OCI-LY1 (cell line): ENCODE measurements at regions not wholly inside any gene's neighbourhood (a gene's known extent, or its start where the extent isn't known, plus 50 kb on each side); places are given as distances from the start of the nearest gene placed in this dataset.

Source experiments
- H2AFZ ChIP-seq: fragments of 200-600 bp; sonication (generic), shearing (Covaris generic); 2 replicates; pipeline ENCODE4 v1.6.0; 2014; ENCODE audit warnings: antibody characterized with exemption, mild to moderate bottlenecking, low read length
- H3F3A ChIP-seq: fragments of 200-600 bp; sonication (generic), shearing (Covaris generic); 2 replicates; pipeline ENCODE4 v1.6.0; 2014; ENCODE audit warnings: mild to moderate bottlenecking, antibody characterized with exemption, low read length, moderate library complexity; ENCODE audit not compliant: insufficient read depth
- H3K27ac ChIP-seq: fragments of 200-600 bp; sonication (generic); 2 replicates; pipeline ENCODE4 v1.5.1; 2014; ENCODE audit warnings: low read length, mixed run types, mild to moderate bottlenecking, low read depth; ENCODE audit not compliant: poor library complexity, severe bottlenecking
- H3K27me3 ChIP-seq: fragments of 200-600 bp; sonication (generic); 2 replicates; pipeline ENCODE4 v1.6.0; 2014; ENCODE audit warnings: antibody characterized with exemption, mild to moderate bottlenecking, low read length, moderate library complexity; ENCODE audit not compliant: insufficient read depth
- H3K36me3 ChIP-seq: fragments of 200-600 bp; sonication (generic); 2 replicates; pipeline ENCODE4 v1.6.1; 2014; ENCODE audit warnings: mild to moderate bottlenecking, antibody characterized with exemption, low read length, moderate library complexity, mixed read lengths; ENCODE audit not compliant: insufficient read depth
- H3K4me1 ChIP-seq: fragments of 200-600 bp; sonication (generic); 2 replicates; pipeline ENCODE4 v1.5.1; 2014; ENCODE audit warnings: mild to moderate bottlenecking, low read length, moderate library complexity; ENCODE audit not compliant: insufficient read depth, severe bottlenecking
- H3K4me2 ChIP-seq: fragments of 200-600 bp; sonication (generic), shearing (Covaris generic); 2 replicates; pipeline ENCODE4 v1.6.1; 2014; ENCODE audit warnings: low read length
- H3K4me3 ChIP-seq: fragments of 200-600 bp; sonication (generic); 2 replicates; pipeline ENCODE4 v1.5.1; 2014; ENCODE audit warnings: low read length, low read depth, mild to moderate bottlenecking, mixed read lengths; ENCODE audit not compliant: poor library complexity, severe bottlenecking
- H3K79me2 ChIP-seq: fragments of 200-600 bp; shearing (Covaris generic); 2 replicates; pipeline ENCODE4 v1.6.1; 2016; ENCODE audit warnings: mixed run types, low read length, mixed read lengths; ENCODE audit not compliant: insufficient read depth
- H3K9ac ChIP-seq: fragments of 200-600 bp; sonication (generic), shearing (Covaris generic); 2 replicates; pipeline ENCODE4 v1.6.1; 2014; ENCODE audit warnings: mild to moderate bottlenecking, low read length, mixed read lengths
- H3K9me2 ChIP-seq: fragments of 200-600 bp; sonication (generic), shearing (Covaris generic); 2 replicates; pipeline ENCODE4 v1.6.1; 2014; ENCODE audit warnings: low read depth, mild to moderate bottlenecking, low read length, mixed read lengths
- H3K9me3 ChIP-seq: fragments of 200-600 bp; shearing (Covaris generic); 2 replicates; pipeline ENCODE4 v1.6.1; 2014; ENCODE audit warnings: low read length, mixed read lengths
- H4K20me1 ChIP-seq: fragments of 200-600 bp; sonication (generic), shearing (Covaris generic); 2 replicates; pipeline ENCODE4 v1.6.0; 2016; ENCODE audit warnings: mild to moderate bottlenecking, low read length; ENCODE audit not compliant: insufficient read depth
- EZH2 ChIP-seq: fragments of 200-600 bp; sonication (generic), shearing (Covaris generic); IDR thresholded peaks from 2 replicates; pipeline ENCODE4 v1.8.0; 2017; ENCODE audit warnings: borderline replicate concordance, mixed run types, mild to moderate bottlenecking, antibody characterized with exemption, low read length, moderate library complexity, mixed read lengths
- TF ChIP-seq, protein P1 (sequence below): fragments of 200-600 bp; sonication (generic), shearing (Covaris generic); IDR thresholded peaks from 2 replicates; pipeline ENCODE4 v1.5.1; 2017; ENCODE audit warnings: mild to moderate bottlenecking, antibody characterized with exemption, low read length, moderate library complexity, mixed read lengths

DNA sequence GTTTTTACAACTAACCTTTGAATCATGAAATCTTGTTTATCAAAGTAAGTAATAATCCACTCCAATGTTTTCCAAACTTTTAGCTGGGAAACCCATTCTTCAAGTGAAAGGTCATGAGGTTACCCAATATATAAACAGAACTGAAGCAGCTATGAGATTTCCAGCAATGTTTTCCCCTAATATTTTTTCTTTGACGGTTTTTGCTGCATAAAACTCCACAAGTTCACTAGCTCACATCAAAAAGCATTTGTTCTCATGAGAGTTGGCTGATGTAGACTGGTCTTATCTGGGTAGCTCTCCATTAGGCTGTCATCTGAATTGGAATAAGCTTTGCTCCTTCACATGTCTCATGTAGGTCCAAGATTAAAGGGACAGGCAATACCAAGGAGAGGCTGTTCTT, 241.2 kb upstream of the LRRC3B start:
- Histone ChIP-seq H3K27ac (no peak overlapping the region), H3K9ac (no peak overlapping the region), H3K4me2 (no peak overlapping the region), H4K20me1 (no peaks in the 10 kb centered on the region), H3K79me2 (no peaks in the 10 kb centered on the region), H3F3A (no peaks in the 10 kb centered on the region), H3K36me3 (no peaks in the 10 kb centered on the region), H3K4me3 (no peak overlapping the region), H3K9me2 (no peaks in the 10 kb centered on the region; the same call in 1 of the 2 replicates), H3K4me1 (no peaks in the 10 kb centered on the region), H3K9me3 (no peaks in the 10 kb centered on the region), H2AFZ (no peak overlapping the region), H3K27me3 (no peaks in the 10 kb centered on the region)
- TF ChIP-seq, protein P1, sequence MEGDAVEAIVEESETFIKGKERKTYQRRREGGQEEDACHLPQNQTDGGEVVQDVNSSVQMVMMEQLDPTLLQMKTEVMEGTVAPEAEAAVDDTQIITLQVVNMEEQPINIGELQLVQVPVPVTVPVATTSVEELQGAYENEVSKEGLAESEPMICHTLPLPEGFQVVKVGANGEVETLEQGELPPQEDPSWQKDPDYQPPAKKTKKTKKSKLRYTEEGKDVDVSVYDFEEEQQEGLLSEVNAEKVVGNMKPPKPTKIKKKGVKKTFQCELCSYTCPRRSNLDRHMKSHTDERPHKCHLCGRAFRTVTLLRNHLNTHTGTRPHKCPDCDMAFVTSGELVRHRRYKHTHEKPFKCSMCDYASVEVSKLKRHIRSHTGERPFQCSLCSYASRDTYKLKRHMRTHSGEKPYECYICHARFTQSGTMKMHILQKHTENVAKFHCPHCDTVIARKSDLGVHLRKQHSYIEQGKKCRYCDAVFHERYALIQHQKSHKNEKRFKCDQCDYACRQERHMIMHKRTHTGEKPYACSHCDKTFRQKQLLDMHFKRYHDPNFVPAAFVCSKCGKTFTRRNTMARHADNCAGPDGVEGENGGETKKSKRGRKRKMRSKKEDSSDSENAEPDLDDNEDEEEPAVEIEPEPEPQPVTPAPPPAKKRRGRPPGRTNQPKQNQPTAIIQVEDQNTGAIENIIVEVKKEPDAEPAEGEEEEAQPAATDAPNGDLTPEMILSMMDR: no peak
- no peak for TF ChIP-seq EZH2

DNA sequence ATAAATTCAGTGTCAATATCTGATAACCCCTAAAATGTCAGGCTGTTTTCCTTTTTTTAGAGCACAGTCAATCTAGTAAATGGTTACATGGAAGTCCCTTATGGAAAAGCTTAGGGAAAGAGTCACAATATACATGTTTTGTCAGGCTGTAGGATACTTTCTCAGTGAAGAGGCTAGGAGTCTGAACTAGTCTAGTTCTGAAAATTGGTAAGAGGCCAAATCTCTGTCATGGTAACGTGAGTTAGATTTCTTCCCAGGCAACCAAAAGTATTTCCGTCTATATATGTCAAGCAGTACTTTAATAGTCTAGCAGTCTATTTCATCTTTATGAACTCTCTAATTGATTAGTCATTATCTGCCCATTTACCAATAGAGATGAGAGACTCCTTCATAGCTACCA, 215.9 kb upstream of the LRRC3B start:
- Histone ChIP-seq H3K9me3 (no peaks in the 10 kb centered on the region), H3K79me2 (no peaks in the 10 kb centered on the region), H4K20me1 (no peaks in the 10 kb centered on the region), H2AFZ (no peak overlapping the region), H3K9ac (no peak overlapping the region), H3K9me2 (no peaks in the 10 kb centered on the region), H3K4me1 (no peaks in the 10 kb centered on the region), H3K36me3 (no peaks in the 10 kb centered on the region), H3F3A (no peaks in the 10 kb centered on the region; the same call in 1 of the 2 replicates), H3K27me3 (no peaks in the 10 kb centered on the region), H3K4me3 (no peak overlapping the region), H3K4me2 (no peak overlapping the region), H3K27ac (no peak overlapping the region)
- TF ChIP-seq, protein P1: no peak
- TF ChIP-seq EZH2: no peak

DNA sequence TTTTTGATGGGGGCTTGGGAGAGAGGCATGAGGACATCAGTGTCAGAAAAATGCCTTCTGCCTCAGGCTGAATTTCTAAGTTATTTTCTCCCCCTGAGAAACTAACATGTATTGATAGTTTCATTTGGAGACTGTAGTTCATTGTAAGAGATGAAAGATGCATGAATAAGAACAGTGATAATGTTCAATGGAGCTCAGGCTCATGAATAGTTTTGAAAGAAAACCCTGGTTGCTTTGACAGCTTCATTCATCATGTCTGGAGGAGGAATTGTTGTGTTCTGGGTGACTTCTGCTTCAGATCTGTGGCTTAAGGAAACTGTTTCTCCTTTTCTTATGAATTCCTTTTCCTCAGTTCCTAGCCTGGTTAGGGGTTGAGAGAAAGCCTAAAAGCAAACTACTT, 204.0 kb upstream of the LRRC3B start:
- Histone ChIP-seq H3K36me3 (no peaks in the 10 kb centered on the region), H3F3A (no peaks in the 10 kb centered on the region), H3K9me3 (no peaks in the 10 kb centered on the region), H2AFZ (no peak overlapping the region), H3K4me3 (no peak overlapping the region), H4K20me1 (no peaks in the 10 kb centered on the region), H3K27ac (no peak overlapping the region), H3K79me2 (no peaks in the 10 kb centered on the region), H3K4me2 (no peak overlapping the region), H3K9ac (no peak overlapping the region), H3K27me3 (no peaks in the 10 kb centered on the region), H3K9me2 (no peaks in the 10 kb centered on the region), H3K4me1 (no peaks in the 10 kb centered on the region)
- TF ChIP-seq EZH2: no peak
- TF ChIP-seq, protein P1: no peak
